ENCODE measurements at regions not wholly inside any gene's neighbourhood (a gene's known extent, or its start where the extent isn't known, plus 50 kb on each side); places are given as distances from the start of the nearest gene placed in this dataset.

DNA sequence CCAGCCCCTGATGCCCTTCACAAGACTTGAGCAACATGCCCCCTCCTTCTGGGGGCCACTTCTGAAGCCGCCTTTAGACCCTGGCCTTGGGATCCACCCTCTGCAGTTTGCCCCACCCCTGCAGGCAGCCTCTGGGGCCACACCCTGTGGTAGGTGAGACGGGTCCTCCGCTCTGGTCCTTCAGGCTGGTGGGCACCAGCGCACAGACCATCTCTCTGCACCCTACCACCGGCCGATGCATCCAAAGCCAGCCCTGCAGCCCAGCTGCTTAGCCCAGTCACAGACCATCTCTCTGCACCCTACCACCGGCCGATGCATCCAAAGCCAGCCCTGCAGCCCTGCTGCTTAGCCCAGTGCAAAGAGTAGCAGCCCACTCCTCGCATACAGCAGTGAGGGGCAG is 159.3 kb upstream of the ECI2 start:
- TF ChIP-seq, protein P1, sequence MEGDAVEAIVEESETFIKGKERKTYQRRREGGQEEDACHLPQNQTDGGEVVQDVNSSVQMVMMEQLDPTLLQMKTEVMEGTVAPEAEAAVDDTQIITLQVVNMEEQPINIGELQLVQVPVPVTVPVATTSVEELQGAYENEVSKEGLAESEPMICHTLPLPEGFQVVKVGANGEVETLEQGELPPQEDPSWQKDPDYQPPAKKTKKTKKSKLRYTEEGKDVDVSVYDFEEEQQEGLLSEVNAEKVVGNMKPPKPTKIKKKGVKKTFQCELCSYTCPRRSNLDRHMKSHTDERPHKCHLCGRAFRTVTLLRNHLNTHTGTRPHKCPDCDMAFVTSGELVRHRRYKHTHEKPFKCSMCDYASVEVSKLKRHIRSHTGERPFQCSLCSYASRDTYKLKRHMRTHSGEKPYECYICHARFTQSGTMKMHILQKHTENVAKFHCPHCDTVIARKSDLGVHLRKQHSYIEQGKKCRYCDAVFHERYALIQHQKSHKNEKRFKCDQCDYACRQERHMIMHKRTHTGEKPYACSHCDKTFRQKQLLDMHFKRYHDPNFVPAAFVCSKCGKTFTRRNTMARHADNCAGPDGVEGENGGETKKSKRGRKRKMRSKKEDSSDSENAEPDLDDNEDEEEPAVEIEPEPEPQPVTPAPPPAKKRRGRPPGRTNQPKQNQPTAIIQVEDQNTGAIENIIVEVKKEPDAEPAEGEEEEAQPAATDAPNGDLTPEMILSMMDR (IDR thresholded peaks at IDR 0.05), result no peak
- no peak for TF ChIP-seq POLR2A (IDR thresholded peaks at IDR 0.05)

All from body of pancreas (tissue), 4 donors.